ENCODE measurements at regions not wholly inside any gene's neighbourhood (a gene's known extent, or its start where the extent isn't known, plus 50 kb on each side); places are given as distances from the start of the nearest gene placed in this dataset.

DNA sequence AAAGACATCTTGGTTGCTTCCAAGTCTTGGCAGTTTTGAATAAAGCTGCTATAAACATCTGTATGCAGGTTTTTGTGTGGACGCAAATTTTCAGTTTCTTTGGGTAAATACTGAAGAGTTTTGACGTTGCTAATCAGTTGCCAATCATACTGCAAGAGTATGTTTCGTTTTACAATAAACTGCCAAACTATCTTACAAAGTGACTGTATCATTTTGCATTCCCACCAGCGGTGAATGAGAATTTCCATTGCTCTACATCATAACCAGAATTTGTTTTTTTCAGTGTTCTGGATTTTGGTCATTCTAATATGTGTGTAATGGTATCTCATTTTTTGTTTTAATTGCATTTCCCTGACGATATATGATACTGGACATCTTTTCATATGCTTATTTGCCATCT is 190.8 kb upstream of the PARP11 start:
- intact Hi-C loops (cut with micrococcal nuclease; ENCODE audit: unreplicated experiment), result no loop called here
- Histone ChIP-seq H3K4me1 (ENCODE audit: insufficient read depth, low read length, poor library complexity, severe bottlenecking) (no peaks in the 10 kb centered on the region), H3K79me2 (ENCODE audit: insufficient read depth, low read depth, low read length) (no peaks in the 10 kb centered on the region), H3K9me3 (ENCODE audit: low read length) (no peaks in the 10 kb centered on the region), H3K36me3 (ENCODE audit: insufficient read depth, low read length) (no peaks in the 10 kb centered on the region), H3K27ac (ENCODE audit: low read depth, low read length, poor library complexity, severe bottlenecking) (no peak overlapping the region), H3K4me2 (ENCODE audit: low read length) (no peak overlapping the region), H3K4me3 (ENCODE audit: low read depth, low read length, poor library complexity, severe bottlenecking) (no peak overlapping the region), H2AFZ (ENCODE audit: low read length) (no peak overlapping the region), H4K20me1 (ENCODE audit: insufficient read depth, low read length) (no peaks in the 10 kb centered on the region), H3K9me2 (ENCODE audit: insufficient read depth, low read length) (no peaks in the 10 kb centered on the region)
- ChIA-PET POLR2A (no interaction called here), CTCF (ENCODE audit: unreplicated experiment) (no interaction called here)
- BruUV-seq (replicated peaks), result no TSS peak
- DNase-seq (ENCODE audit: low spot score), result no peak
- TF ChIP-seq CTCF (conservative IDR thresholded peaks at IDR 0.05; ENCODE audit: low read length), result no peak
- TF ChIP-seq EZH2phosphoT487 (IDR thresholded peaks at IDR 0.05; ENCODE audit: borderline replicate concordance, low read depth, low read length), result no peak

- ChIA-PET CTCF (ENCODE audit: unreplicated experiment) (no interaction called here), POLR2A (no interaction called here)
- no peak overlapping the region for H2AFZ ChIP-seq (ENCODE audit: low read length)
- H3K9me3 ChIP-seq (ENCODE audit: low read length), result no peaks in the 10 kb centered on the region
- no peak overlapping the region for H3K4me3 ChIP-seq (ENCODE audit: low read depth, low read length, poor library complexity, severe bottlenecking)
- no peak for DNase-seq (ENCODE audit: low spot score)
- H4K20me1 ChIP-seq (ENCODE audit: insufficient read depth, low read length), result no peaks in the 10 kb centered on the region
- no peaks in the 10 kb centered on the region for H3K79me2 ChIP-seq (ENCODE audit: insufficient read depth, low read depth, low read length)
- BruUV-seq (replicated peaks), result no TSS peak
- H3K9me2 ChIP-seq (ENCODE audit: insufficient read depth, low read length), result no peaks in the 10 kb centered on the region
- intact Hi-C loops (cut with micrococcal nuclease; ENCODE audit: unreplicated experiment), result no loop called here
- no peaks in the 10 kb centered on the region for H3K4me1 ChIP-seq (ENCODE audit: insufficient read depth, low read length, poor library complexity, severe bottlenecking)
- no peak overlapping the region for H3K4me2 ChIP-seq (ENCODE audit: low read length)
- H3K27ac ChIP-seq (ENCODE audit: low read depth, low read length, poor library complexity, severe bottlenecking), result no peak overlapping the region
- no peak for TF ChIP-seq CTCF (conservative IDR thresholded peaks at IDR 0.05; ENCODE audit: low read length)
- TF ChIP-seq EZH2phosphoT487 (IDR thresholded peaks at IDR 0.05; ENCODE audit: borderline replicate concordance, low read depth, low read length), result no peak
- no peaks in the 10 kb centered on the region for H3K36me3 ChIP-seq (ENCODE audit: insufficient read depth, low read length)
Observed at GRCh38 chr12:4059898-4060568, 186.8 kb upstream of the PARP11 start.

DNA sequence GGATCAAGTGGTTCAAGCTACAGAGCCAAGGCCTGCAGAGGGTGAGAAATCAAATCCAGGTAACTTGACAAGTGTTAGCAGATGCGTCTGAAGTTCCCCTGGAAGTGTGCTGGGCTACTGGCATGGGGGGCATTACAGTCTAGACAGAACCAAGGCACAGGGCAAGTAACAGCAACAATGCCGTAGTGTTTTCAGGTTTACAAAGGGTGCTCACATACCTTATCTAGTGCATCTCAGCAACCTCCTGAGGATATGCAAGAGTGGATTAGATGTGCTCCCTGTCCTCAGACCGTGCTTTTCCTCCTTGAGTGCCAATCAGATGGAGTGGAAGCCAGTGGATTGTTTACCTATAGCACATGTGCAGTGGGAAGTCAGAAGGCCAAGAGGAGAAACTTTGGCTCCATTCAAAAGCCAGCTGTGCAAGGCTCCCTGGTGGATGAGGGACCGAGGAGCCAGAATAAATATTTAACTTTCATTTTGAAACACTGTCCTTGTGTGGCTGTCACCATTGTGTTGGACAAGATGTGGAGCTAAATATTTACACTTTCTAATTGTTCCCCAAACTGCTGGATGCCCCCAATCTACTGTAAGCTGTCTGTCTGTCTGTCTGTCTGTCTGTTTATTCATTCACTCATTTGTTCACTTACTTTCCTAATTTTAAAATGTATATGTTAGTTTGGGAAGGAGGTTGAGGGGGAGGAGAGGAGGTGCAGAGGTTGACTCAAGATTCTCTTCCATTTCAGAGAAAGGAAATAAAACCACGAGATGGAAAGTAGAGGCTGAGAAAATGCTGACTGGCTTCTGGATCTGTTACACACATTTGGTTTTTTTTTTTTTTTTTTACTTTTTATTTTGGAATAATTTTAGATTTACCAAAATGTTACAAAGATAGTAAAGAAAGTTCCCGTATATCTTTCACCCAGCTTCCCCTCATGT is 184.0 kb upstream of the PARP11 start:
- H3K27ac ChIP-seq (ENCODE audit: low read depth, low read length, poor library complexity, severe bottlenecking), result no peak overlapping the region
- intact Hi-C loops (cut with micrococcal nuclease; ENCODE audit: unreplicated experiment), result no loop called here
- no peak overlapping the region for H2AFZ ChIP-seq (ENCODE audit: low read length)
- BruUV-seq (replicated peaks), result no TSS peak
- H3K9me2 ChIP-seq (ENCODE audit: insufficient read depth, low read length), result no peaks in the 10 kb centered on the region
- no peaks in the 10 kb centered on the region for H4K20me1 ChIP-seq (ENCODE audit: insufficient read depth, low read length)
- H3K4me1 ChIP-seq (ENCODE audit: insufficient read depth, low read length, poor library complexity, severe bottlenecking), result no peaks in the 10 kb centered on the region
- H3K79me2 ChIP-seq (ENCODE audit: insufficient read depth, low read depth, low read length), result no peaks in the 10 kb centered on the region
- no peak overlapping the region for H3K4me2 ChIP-seq (ENCODE audit: low read length)
- ChIA-PET CTCF (ENCODE audit: unreplicated experiment) (no interaction called here), POLR2A (interaction anchor here (0.7 kb wide), 1 partner anchor 171 kb away, joined by 3 read pairs; no protein-coding TSS in a partner anchor)
- no peak overlapping the region for H3K4me3 ChIP-seq (ENCODE audit: low read depth, low read length, poor library complexity, severe bottlenecking)
- DNase-seq (ENCODE audit: low spot score), result no peak
- no peaks in the 10 kb centered on the region for H3K9me3 ChIP-seq (ENCODE audit: low read length)
- no peaks in the 10 kb centered on the region for H3K36me3 ChIP-seq (ENCODE audit: insufficient read depth, low read length)
- TF ChIP-seq EZH2phosphoT487 (IDR thresholded peaks at IDR 0.05; ENCODE audit: borderline replicate concordance, low read depth, low read length), result no peak
- TF ChIP-seq CTCF (conservative IDR thresholded peaks at IDR 0.05; ENCODE audit: low read length), result no peak
